LNCaP clone FGC (cell line): ENCODE measurements at regions not wholly inside any gene's neighbourhood (a gene's known extent, or its start where the extent isn't known, plus 50 kb on each side); places are given as distances from the start of the nearest gene placed in this dataset.

Experiments
- DNase-seq: peaks from one replicate; pipeline ENCODE4 v3.0.0-alpha.2; 2011; ENCODE audit warnings: low read depth
- H3K4me3 ChIP-seq: 2 replicates; pipeline ENCODE4 v1.5.1; 2011; ENCODE audit warnings: mild to moderate bottlenecking, low read depth, low read length, control low read depth
- CTCF ChIP-seq: IDR thresholded peaks from 2 replicates; pipeline ENCODE4 v1.5.1; 2012; ENCODE audit warnings: mild to moderate bottlenecking; ENCODE audit not compliant: control insufficient read depth, insufficient read depth; ENCODE audit errors: extremely low read depth

DNA sequence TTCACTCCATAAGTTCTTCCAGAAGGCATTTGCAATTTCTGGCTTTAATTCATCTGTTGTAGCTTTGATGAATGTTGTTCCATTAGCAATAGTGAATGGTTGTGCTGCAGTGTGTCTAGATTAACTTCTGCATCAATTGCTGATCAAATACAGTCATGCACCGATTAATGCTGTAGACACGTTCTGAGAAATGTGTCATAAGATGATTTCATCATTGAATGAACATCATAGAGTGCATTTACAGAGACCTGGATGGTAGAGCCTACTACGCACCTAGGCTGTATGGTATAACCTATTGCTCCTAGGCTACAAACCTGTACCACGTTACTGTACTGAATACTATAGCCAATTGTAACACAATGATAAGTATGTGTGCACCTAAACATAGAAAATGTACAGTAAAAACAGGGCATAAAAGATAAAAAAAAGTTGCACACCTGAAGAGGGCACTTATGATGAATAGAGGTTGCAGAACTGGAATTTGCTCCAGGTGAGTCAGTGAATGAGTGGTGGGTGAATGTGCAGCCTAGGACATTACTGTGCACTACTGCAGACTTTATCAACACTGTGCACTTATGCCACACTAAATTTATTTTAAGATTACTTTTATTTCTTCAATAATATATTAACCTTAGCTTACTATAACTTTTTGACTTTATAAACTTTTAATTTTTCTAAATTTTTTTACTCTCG is 170.7 kb downstream of the HERPUD2 start:
- H3K4me3 ChIP-seq: no peak overlapping the region
- DNase-seq: no peak
- no peak for TF ChIP-seq CTCF

DNA sequence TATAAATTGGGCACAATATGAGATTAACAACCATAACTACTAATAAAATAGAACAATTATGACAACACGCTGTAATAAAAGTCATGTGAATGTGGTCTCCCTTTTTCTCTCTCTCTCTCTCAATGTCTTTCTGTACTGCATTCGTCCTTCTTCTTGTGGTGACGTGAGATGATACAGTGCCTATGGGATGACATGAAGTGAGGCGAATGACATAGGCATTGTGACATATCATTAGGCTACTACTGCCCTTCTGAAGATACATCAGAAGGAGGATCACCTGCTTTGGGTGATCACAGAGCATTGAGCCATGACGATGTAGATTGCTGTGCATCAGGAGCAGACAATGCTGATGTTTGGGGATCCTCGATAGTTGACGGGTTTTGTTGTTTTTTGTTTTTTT is 171.6 kb downstream of the HERPUD2 start:
- TF ChIP-seq CTCF: no peak
- no peak overlapping the region for H3K4me3 ChIP-seq
- no peak for DNase-seq

- no peak overlapping the region for H3K4me3 ChIP-seq
- DNase-seq: no peak
- TF ChIP-seq CTCF: no peak
Observed at GRCh38 chr7:35522697-35523096, 172.2 kb downstream of the HERPUD2 start.

DNA sequence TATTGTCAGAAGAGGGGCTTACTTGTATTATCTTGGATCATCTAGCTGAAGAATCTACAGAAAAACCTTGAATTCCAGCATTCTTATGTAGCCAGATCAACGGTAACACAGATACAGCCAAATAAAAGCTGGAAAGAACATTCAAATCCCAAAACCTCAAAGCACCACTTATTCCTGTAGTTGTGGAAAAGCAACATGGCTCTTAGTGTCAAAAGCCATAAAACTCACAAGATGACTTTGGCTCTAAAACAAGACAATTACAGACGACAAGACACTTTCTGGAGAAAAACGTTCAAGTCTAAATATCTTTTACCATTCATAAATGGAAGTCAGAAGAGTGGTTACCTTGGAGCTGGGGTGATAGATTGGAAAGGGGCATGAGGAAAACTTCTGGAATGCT is 173.0 kb downstream of the HERPUD2 start:
- DNase-seq: no peak
- TF ChIP-seq CTCF: no peak
- no peak overlapping the region for H3K4me3 ChIP-seq

DNA sequence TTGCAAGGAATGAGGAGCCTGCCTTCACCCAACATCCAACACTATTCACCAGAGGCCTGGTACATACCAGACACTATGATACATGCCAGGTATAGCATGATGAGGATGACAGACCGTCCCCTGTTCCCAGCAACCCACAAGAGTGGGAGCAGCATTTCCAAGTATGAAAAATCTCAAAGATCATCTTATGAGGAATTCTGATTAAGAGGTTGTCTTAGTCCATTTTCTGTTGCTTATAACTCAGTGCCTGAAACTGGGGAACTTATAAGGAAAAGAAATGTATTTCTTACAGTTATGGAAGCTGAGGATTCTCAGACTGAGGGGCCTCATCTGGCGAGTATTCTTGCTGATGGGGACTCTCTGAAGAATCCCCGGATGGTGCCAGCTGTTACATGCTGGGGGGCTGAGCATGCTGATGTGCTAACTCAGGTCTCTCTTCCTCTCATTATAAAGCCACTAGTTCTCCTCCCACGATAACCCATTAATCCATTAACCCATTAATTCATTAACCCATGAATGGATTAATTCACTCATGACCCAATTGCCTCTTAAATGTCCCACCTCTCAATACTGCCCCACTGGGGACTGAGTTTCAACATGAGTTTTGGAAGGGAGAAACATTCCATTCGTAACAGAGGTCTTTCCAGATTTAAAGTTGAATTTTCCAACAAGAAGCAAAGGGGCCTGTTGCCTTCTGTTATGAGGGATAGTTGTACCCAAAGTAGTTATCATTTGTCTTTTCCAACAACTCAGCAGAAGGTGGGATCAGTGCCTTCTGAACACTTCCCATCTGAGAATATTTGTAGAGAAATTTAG is 173.9 kb downstream of the HERPUD2 start:
- no peak for TF ChIP-seq CTCF
- no peak overlapping the region for H3K4me3 ChIP-seq
- DNase-seq: no peak

DNA sequence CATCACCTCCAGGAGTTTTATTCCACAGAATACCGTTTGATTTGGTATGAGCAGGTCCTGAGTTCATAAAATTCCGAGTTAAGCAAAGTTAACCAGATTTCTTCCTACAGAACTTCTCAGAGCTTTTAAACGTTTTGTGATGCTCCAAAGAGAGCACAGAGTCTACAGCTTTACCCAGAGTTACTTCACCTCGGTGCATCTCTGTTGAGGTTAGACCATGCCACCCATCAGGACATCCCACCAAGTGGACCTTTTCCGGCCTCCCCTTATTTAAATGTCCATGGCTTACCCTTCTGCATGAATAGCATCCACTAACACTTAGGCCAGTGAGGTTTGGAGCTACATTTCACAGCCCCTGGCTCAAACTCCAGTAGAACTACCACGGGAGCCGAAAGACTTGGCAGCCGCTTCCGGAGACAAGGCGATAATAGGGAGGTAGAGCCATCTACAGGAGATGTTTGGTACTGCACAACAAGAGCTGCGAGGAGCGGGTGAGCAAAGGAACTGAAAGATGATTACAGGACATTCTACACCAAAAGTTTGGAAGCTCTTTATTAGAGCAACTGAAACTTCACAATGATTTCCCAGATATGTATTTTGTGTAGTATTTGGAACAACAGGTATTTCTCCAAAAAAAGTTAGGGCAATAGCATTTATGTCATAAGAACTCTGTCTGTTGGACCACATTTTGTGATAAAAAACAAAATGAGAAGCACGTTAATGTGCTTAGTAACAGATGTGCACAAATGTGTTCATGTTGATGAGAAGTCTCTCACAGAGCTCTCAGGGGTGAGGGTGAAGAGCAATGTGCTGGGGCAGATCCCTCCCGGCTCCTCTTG is 174.7 kb downstream of the HERPUD2 start:
- TF ChIP-seq CTCF: peak; percentile 95
- DNase-seq: peak; percentile 45
- no peak overlapping the region for H3K4me3 ChIP-seq
